ENCODE measurements at regions not wholly inside any gene's neighbourhood (a gene's known extent, or its start where the extent isn't known, plus 50 kb on each side); places are given as distances from the start of the nearest gene placed in this dataset.
A peak's percentile ranks its signal among the peaks of the same experiment; 100 is the strongest.

GRCh38 chr1:201660931-201661822 is 122.2 kb downstream of the NAV1 start:
- no peak for DNase-seq

- DNase-seq: no peak
Measured at GRCh38 chr1:201661823-201662359, 123.0 kb downstream of the NAV1 start.

- DNase-seq: no peak
Measured at GRCh38 chr1:201662646-201663045, 123.7 kb downstream of the NAV1 start.

GRCh38 chr1:201663491-201664113 is 124.7 kb downstream of the NAV1 start:
- no peak for DNase-seq

GRCh38 chr1:201665036-201665435 is 126.1 kb downstream of the NAV1 start:
- no peak for DNase-seq

- DNase-seq: no peak
Measured at GRCh38 chr1:201666102-201666501, 127.2 kb downstream of the NAV1 start.

- no peak for DNase-seq
Measured at GRCh38 chr1:201666645-201667044, 127.7 kb downstream of the NAV1 start.

- DNase-seq: no peak
Measured at GRCh38 chr1:201667479-201667878, 128.6 kb downstream of the NAV1 start.

- DNase-seq: no peak
Measured at GRCh38 chr1:201670517-201670916, 131.6 kb downstream of the NAV1 start.

GRCh38 chr1:201672685-201673084 is 133.8 kb downstream of the NAV1 start:
- no peak for DNase-seq

GRCh38 chr1:201673093-201673492 is 134.2 kb downstream of the NAV1 start:
- DNase-seq: no peak

GRCh38 chr1:201673915-201674314 is 135.0 kb downstream of the NAV1 start:
- DNase-seq: no peak

- no peak for DNase-seq
Measured at GRCh38 chr1:201675143-201675542, 136.2 kb downstream of the NAV1 start.

GRCh38 chr1:201676197-201676596 is 137.3 kb downstream of the NAV1 start:
- peak; percentile 41 for DNase-seq

GRCh38 chr1:201676641-201677040 is 137.7 kb downstream of the NAV1 start:
- no peak for DNase-seq

- peak; percentile 27 for DNase-seq
Measured at GRCh38 chr1:201678264-201679101, 139.6 kb downstream of the NAV1 start.

GRCh38 chr1:201681375-201681774 is 142.4 kb downstream of the NAV1 start:
- no peak for DNase-seq

- no peak for DNase-seq
Measured at GRCh38 chr1:201682964-201683363, 144.0 kb downstream of the NAV1 start.

- DNase-seq: no peak
Measured at GRCh38 chr1:201683397-201683796, 144.5 kb downstream of the NAV1 start.

- no peak for DNase-seq
Measured at GRCh38 chr1:201685485-201685884, 143.5 kb upstream of the IPO9 start.

- peak; percentile 54 for DNase-seq
Measured at GRCh38 chr1:201686714-201687455, 142.1 kb upstream of the IPO9 start.

GRCh38 chr1:201688514-201688913 is 140.4 kb upstream of the IPO9 start:
- no peak for DNase-seq
